Pancreas (tissue), 10 donors: ENCODE measurements at regions not wholly inside any gene's neighbourhood (a gene's known extent, or its start where the extent isn't known, plus 50 kb on each side); places are given as distances from the start of the nearest gene placed in this dataset.

Experiments
- ATAC-seq, 4 donors: fragments of 200-7000 bp; cut with Tn5 transposase; one replicate each; pipeline versions ENCODE4 v1.8.0 to v1.9.1; 2020; ENCODE audit warnings: mild to moderate bottlenecking in 4 of 4, moderate library complexity in 4 of 4
- DNase-seq, 6 donors: peaks; one replicate each; pipeline ENCODE4 v3.0.0-alpha.2; 2020
- FAIRE-seq: peaks from 2 replicates; lab custom pipeline; 2012; peaks lifted over from hg19 to GRCh38; lab: Jason Lieb, UNC
- H3K27ac ChIP-seq, 4 donors: fragments of 200-600 bp; sonication (generic); 1 replicate in 3 of 4; 2 replicates in 1 of 4; pipeline versions ENCODE4 v1.5.0 to v1.8.0; 2020
- H3K27me3 ChIP-seq, 4 donors: fragments of 200-600 bp; one replicate each; pipeline ENCODE4 v1.8.0; 2021
- H3K36me3 ChIP-seq, 3 donors: fragments of 200-600 bp; sonication (generic) in 1 of 3; one replicate each; pipeline versions ENCODE4 v1.5.0 to v1.8.0; 2020 to 2021
- H3K4me1 ChIP-seq, 3 donors: fragments of 200-600 bp; one replicate each; pipeline ENCODE4 v1.8.0; 2021
- H3K4me3 ChIP-seq, 4 donors: fragments of 200-600 bp; sonication (generic) in 2 of 4; one replicate each; pipeline versions ENCODE4 v1.5.0 to v1.8.0; 2020 to 2021
- H3K9me3 ChIP-seq, 4 donors: fragments of 200-600 bp; one replicate each; pipeline ENCODE4 v1.8.0; 2021
- CTCF ChIP-seq, 4 donors: fragments of 200-600 bp; sonication (generic) in 3 of 4; IDR thresholded peaks; one replicate each; pipeline versions ENCODE4 v1.5.0 to v1.8.0; 2021; ENCODE audit warnings: antibody characterized with exemption in 4 of 4
- WGBS, 2 donors: extraction: QIAGEN DNeasy Blood & Tissue Kit; methylation state at CpG; one replicate each; pipeline ENCODE4 v1.1.7; 2013; 5-methylcytosine and 5-hydroxymethylcytosine counted together
- intact Hi-C, 3 donors: fragments of 100-400 bp; cut with DNase I; formaldehyde crosslinking; loops; one replicate each; pipeline versions ENCODE4 v1.11.1 to v1.14.2; 2022
- donor health status: healthy with polysubstance abuse.
- donor health status: DM: no; HTN: no; CAD: no; lungs with moderate emphysema.
- donor health status: DM: no; HTN: no; CAD: no.
- donor health status: control.
- donor health status: control.
- donor health status: Bipolar disorder and iron deficiency.
- donor health status: DM: yes; HTN: yes; CAD: no.
- donor health status: DM: no; HTN: no; CAD: no.
- donor health status: DM: no; HTN: no; CAD: no.
- donor health status: DM: yes; HTN: yes; CAD: no.

GRCh38 chr9:24625097-24625496 lies 79.4 kb upstream of the IZUMO3 start:
- ATAC-seq, result no peak
- no peak for TF ChIP-seq CTCF (IDR thresholded peaks at IDR 0.05)
- Histone ChIP-seq H3K9me3 (no peaks in the 10 kb centered on the region), H3K36me3 (no peaks in the 10 kb centered on the region), H3K27me3 (no peaks in the 10 kb centered on the region), H3K4me3 (no peak overlapping the region), H3K27ac (no peak overlapping the region), H3K4me1 (no peaks in the 10 kb centered on the region)
- intact Hi-C loops, result no loop called here
- DNase-seq, result no peak
- FAIRE-seq, result no peak
- WGBS, 2 donors, result 36 to 38% methylated on average over 2 of the region's 2 CpGs

DNA sequence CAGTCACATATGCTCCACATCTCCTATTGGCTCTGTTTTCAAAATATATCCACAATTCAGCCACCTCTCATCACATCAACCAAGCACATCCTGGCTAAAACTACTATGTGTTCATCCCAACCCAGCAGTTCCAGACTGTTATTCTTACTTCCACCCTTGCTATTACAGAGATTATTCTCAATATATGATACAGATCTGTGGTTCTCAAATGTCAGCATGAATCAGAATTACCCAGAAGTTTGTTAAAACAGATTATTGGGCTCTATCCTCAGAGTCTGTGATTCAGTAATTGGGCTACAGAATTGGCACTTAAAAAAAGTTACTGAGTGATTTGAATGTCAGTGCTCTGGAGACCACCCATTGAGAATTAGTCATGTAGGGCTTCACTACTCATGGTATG lies 78.8 kb upstream of the IZUMO3 start:
- no peaks in the 10 kb centered on the region for H3K9me3 ChIP-seq
- no peak overlapping the region for H3K27ac ChIP-seq
- no peaks in the 10 kb centered on the region for H3K4me1 ChIP-seq
- FAIRE-seq, result no peak
- H3K4me3 ChIP-seq, result no peak overlapping the region
- intact Hi-C loops, result no loop called here
- TF ChIP-seq CTCF (IDR thresholded peaks at IDR 0.05), result no peak
- no peak for DNase-seq
- no peaks in the 10 kb centered on the region for H3K27me3 ChIP-seq
- ATAC-seq, result no peak
- no peaks in the 10 kb centered on the region for H3K36me3 ChIP-seq

GRCh38 chr9:24620741-24621140 lies 75.0 kb upstream of the IZUMO3 start:
- H3K27me3 ChIP-seq, result no peaks in the 10 kb centered on the region
- no peak for DNase-seq
- no peak for FAIRE-seq
- ATAC-seq, result no peak
- H3K9me3 ChIP-seq, result no peaks in the 10 kb centered on the region
- no peak for TF ChIP-seq CTCF (IDR thresholded peaks at IDR 0.05)
- H3K4me3 ChIP-seq, result no peak overlapping the region
- H3K27ac ChIP-seq, result no peak overlapping the region
- intact Hi-C loops, result no loop called here
- H3K4me1 ChIP-seq, result no peaks in the 10 kb centered on the region
- no peaks in the 10 kb centered on the region for H3K36me3 ChIP-seq

DNA sequence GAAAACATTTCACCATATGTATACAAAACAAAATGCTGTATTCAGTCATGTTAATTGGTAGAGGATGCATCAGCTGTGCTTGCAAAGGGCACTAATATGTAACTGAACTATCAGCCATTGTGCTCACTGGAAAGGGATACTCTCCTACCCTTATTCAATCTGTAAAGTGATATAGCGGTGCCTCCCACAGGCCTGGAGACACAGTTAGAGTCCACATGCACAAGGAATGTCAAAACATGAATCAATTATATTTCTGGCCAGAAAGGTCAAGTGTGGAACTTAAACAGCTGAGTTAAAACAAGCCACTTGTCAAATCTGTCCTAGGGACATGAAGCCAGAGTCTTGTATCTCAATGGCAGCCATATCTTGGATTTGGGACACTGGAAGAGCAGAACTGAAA lies 71.2 kb upstream of the IZUMO3 start:
- intact Hi-C loops, result no loop called here
- H3K36me3 ChIP-seq, result no peaks in the 10 kb centered on the region
- no peaks in the 10 kb centered on the region for H3K4me1 ChIP-seq
- ATAC-seq (no peak), FAIRE-seq (no peak), DNase-seq (no peak)
- TF ChIP-seq CTCF (IDR thresholded peaks at IDR 0.05), result no peak
- H3K27ac ChIP-seq, result no peak overlapping the region
- H3K27me3 ChIP-seq, result no peaks in the 10 kb centered on the region
- H3K9me3 ChIP-seq, result no peaks in the 10 kb centered on the region
- WGBS, 2 donors, result 64 to 68% methylated on average over 1 of the region's 1 CpG
- H3K4me3 ChIP-seq, result no peak overlapping the region

- Histone ChIP-seq H3K36me3 (no peaks in the 10 kb centered on the region), H3K4me3 (no peak overlapping the region), H3K9me3 (no peaks in the 10 kb centered on the region), H3K27ac (no peak overlapping the region), H3K4me1 (no peaks in the 10 kb centered on the region), H3K27me3 (no peaks in the 10 kb centered on the region)
- DNase-seq (no peak), ATAC-seq (no peak), FAIRE-seq (no peak)
- intact Hi-C loops, result no loop called here
- TF ChIP-seq CTCF (IDR thresholded peaks at IDR 0.05), result no peak
- 14 to 24% methylated on average over 2 of the region's 2 CpGs for WGBS, 2 donors
Observed at GRCh38 chr9:24614070-24614469, 68.4 kb upstream of the IZUMO3 start.
